Activated CD8-positive, alpha-beta memory T cell treated with anti-CD3 and anti-CD28 coated beads for 24 hours (primary cell): ENCODE measurements at regions not wholly inside any gene's neighbourhood (a gene's known extent, or its start where the extent isn't known, plus 50 kb on each side); places are given as distances from the start of the nearest gene placed in this dataset.

Source experiments
- DNase-seq: peaks from one replicate; pipeline ENCODE4 v3.0.0-alpha.2; 2020

- DNase-seq = no peak
These were observed 231.8 kb upstream of the CRY1 start for GRCh38 chr12:107325075-107325608.

- no peak for DNase-seq
These were observed 232.9 kb upstream of the CRY1 start for GRCh38 chr12:107326237-107326636.

- no peak for DNase-seq
These were observed 234.4 kb upstream of the CRY1 start for GRCh38 chr12:107327651-107328182.

GRCh38 chr12:107328442-107329133 lies 235.2 kb upstream of the CRY1 start:
- DNase-seq = no peak

- no peak for DNase-seq
These were observed 236.4 kb upstream of the CRY1 start for GRCh38 chr12:107329569-107330324.

- no peak for DNase-seq
These were observed 237.6 kb upstream of the CRY1 start for GRCh38 chr12:107330831-107331431.

GRCh38 chr12:107331471-107331870 lies 238.1 kb upstream of the CRY1 start:
- no peak for DNase-seq

- no peak for DNase-seq
These were observed 238.6 kb upstream of the CRY1 start for GRCh38 chr12:107331912-107332311.

GRCh38 chr12:107332743-107333142 lies 239.4 kb upstream of the CRY1 start:
- DNase-seq = no peak

GRCh38 chr12:107335802-107336570 lies 242.6 kb upstream of the CRY1 start:
- no peak for DNase-seq

GRCh38 chr12:107336695-107337094 lies 243.3 kb upstream of the CRY1 start:
- no peak for DNase-seq

- DNase-seq = no peak
These were observed 244.2 kb upstream of the CRY1 start for GRCh38 chr12:107337346-107338095.

GRCh38 chr12:107339487-107339886 lies 246.1 kb upstream of the CRY1 start:
- DNase-seq = no peak

- no peak for DNase-seq
These were observed 246.6 kb upstream of the CRY1 start for GRCh38 chr12:107339932-107340331.

- no peak for DNase-seq
These were observed 247.5 kb upstream of the CRY1 start for GRCh38 chr12:107340898-107341297.

GRCh38 chr12:107344035-107344808 lies 250.9 kb upstream of the CRY1 start:
- no peak for DNase-seq

- DNase-seq = no peak
These were observed 253.9 kb upstream of the CRY1 start for GRCh38 chr12:107347261-107347660.

GRCh38 chr12:107349008-107349747 lies 255.8 kb upstream of the CRY1 start:
- DNase-seq = no peak

GRCh38 chr12:107349839-107350238 lies 256.5 kb upstream of the CRY1 start:
- DNase-seq = no peak

GRCh38 chr12:107351109-107351508 lies 257.8 kb upstream of the CRY1 start:
- no peak for DNase-seq
